ENCODE measurements at regions not wholly inside any gene's neighbourhood (a gene's known extent, or its start where the extent isn't known, plus 50 kb on each side); places are given as distances from the start of the nearest gene placed in this dataset.

GRCh38 chr5:66234241-66234640 lies 90.1 kb downstream of the SREK1 start:
- no peak overlapping the region for H3K9ac ChIP-seq (ENCODE audit: low read length)
- TF ChIP-seq EZH2 (IDR thresholded peaks at IDR 0.05; ENCODE audit: insufficient read depth, low read length): no peak
- TF ChIP-seq CTCF (IDR thresholded peaks at IDR 0.05; ENCODE audit: insufficient read depth, low read depth, low read length): no peak
- no peaks in the 10 kb centered on the region for H3K27me3 ChIP-seq (ENCODE audit: insufficient read depth, low read length)
- Mint-ChIP-seq H3K9me3 (ENCODE audit: unreplicated experiment) (no peaks in the 10 kb centered on the region), H3K27ac (ENCODE audit: unreplicated experiment) (no peak overlapping the region), H3K4me3 (ENCODE audit: unreplicated experiment) (no peak overlapping the region), H3K27me3 (ENCODE audit: low read depth, unreplicated experiment) (peaks cover 2% of the 10 kb centered on the region), H3K36me3 (ENCODE audit: low read depth, unreplicated experiment) (no peaks in the 10 kb centered on the region), H3K4me1 (ENCODE audit: low read depth, unreplicated experiment) (peaks cover 4% of the 10 kb centered on the region)
- no peak overlapping the region for H3K4me2 ChIP-seq (ENCODE audit: low read length)
- FAIRE-seq: no peak
- no peaks in the 10 kb centered on the region for H4K20me1 ChIP-seq (ENCODE audit: insufficient read depth, low read length)
- no peak overlapping the region for H3K27ac ChIP-seq (ENCODE audit: low read depth, low read length)
- H3K79me2 ChIP-seq (ENCODE audit: insufficient read depth, low read length): no peaks in the 10 kb centered on the region
- no peak overlapping the region for H2AFZ ChIP-seq (ENCODE audit: low read depth, low read length)
- H3K4me3 ChIP-seq (ENCODE audit: insufficient read depth, low read depth, low read length): no peak overlapping the region
- DNase-seq (ENCODE audit: low read depth): no peak
- no peaks in the 10 kb centered on the region for H3K36me3 ChIP-seq (ENCODE audit: insufficient read depth, low read length)
- H3K9me3 ChIP-seq (ENCODE audit: insufficient read depth, low read depth, low read length): no peaks in the 10 kb centered on the region
- no peaks in the 10 kb centered on the region for H3K4me1 ChIP-seq (ENCODE audit: insufficient read depth, low read length)

GRCh38 chr5:66238435-66238834 lies 94.3 kb downstream of the SREK1 start:
- DNase-seq (ENCODE audit: low read depth): no peak
- no peak for FAIRE-seq
- Histone ChIP-seq H3K4me1 (ENCODE audit: insufficient read depth, low read length) (peaks cover 10% of the 10 kb centered on the region), H3K79me2 (ENCODE audit: insufficient read depth, low read length) (no peaks in the 10 kb centered on the region), H2AFZ (ENCODE audit: low read depth, low read length) (no peak overlapping the region), H3K9me3 (ENCODE audit: insufficient read depth, low read depth, low read length) (no peaks in the 10 kb centered on the region), H3K27me3 (ENCODE audit: insufficient read depth, low read length) (no peaks in the 10 kb centered on the region), H3K9ac (ENCODE audit: low read length) (no peak overlapping the region), H4K20me1 (ENCODE audit: insufficient read depth, low read length) (no peaks in the 10 kb centered on the region), H3K36me3 (ENCODE audit: insufficient read depth, low read length) (no peaks in the 10 kb centered on the region), H3K4me2 (ENCODE audit: low read length) (no peak overlapping the region), H3K4me3 (ENCODE audit: insufficient read depth, low read depth, low read length) (no peak overlapping the region), H3K27ac (ENCODE audit: low read depth, low read length) (no peak overlapping the region)
- Mint-ChIP-seq H3K36me3 (ENCODE audit: low read depth, unreplicated experiment) (no peaks in the 10 kb centered on the region), H3K4me3 (ENCODE audit: unreplicated experiment) (no peak overlapping the region), H3K27ac (ENCODE audit: unreplicated experiment) (no peak overlapping the region), H3K9me3 (ENCODE audit: unreplicated experiment) (no peaks in the 10 kb centered on the region), H3K27me3 (ENCODE audit: low read depth, unreplicated experiment) (peaks cover 12% of the 10 kb centered on the region), H3K4me1 (ENCODE audit: low read depth, unreplicated experiment) (no peaks in the 10 kb centered on the region)
- TF ChIP-seq CTCF (IDR thresholded peaks at IDR 0.05; ENCODE audit: insufficient read depth, low read depth, low read length): no peak
- no peak for TF ChIP-seq EZH2 (IDR thresholded peaks at IDR 0.05; ENCODE audit: insufficient read depth, low read length)

GRCh38 chr5:66239034-66239433 lies 94.9 kb downstream of the SREK1 start:
- Mint-ChIP-seq H3K9me3 (ENCODE audit: unreplicated experiment) (no peaks in the 10 kb centered on the region), H3K27me3 (ENCODE audit: low read depth, unreplicated experiment) (peaks cover 12% of the 10 kb centered on the region), H3K36me3 (ENCODE audit: low read depth, unreplicated experiment) (no peaks in the 10 kb centered on the region), H3K4me3 (ENCODE audit: unreplicated experiment) (no peak overlapping the region), H3K27ac (ENCODE audit: unreplicated experiment) (no peak overlapping the region), H3K4me1 (ENCODE audit: low read depth, unreplicated experiment) (no peaks in the 10 kb centered on the region)
- DNase-seq (ENCODE audit: low read depth): no peak
- Histone ChIP-seq H4K20me1 (ENCODE audit: insufficient read depth, low read length) (no peaks in the 10 kb centered on the region), H3K27ac (ENCODE audit: low read depth, low read length) (no peak overlapping the region), H3K4me2 (ENCODE audit: low read length) (no peak overlapping the region), H3K4me1 (ENCODE audit: insufficient read depth, low read length) (peaks cover 10% of the 10 kb centered on the region), H3K27me3 (ENCODE audit: insufficient read depth, low read length) (no peaks in the 10 kb centered on the region), H3K9me3 (ENCODE audit: insufficient read depth, low read depth, low read length) (no peaks in the 10 kb centered on the region), H3K9ac (ENCODE audit: low read length) (no peak overlapping the region), H2AFZ (ENCODE audit: low read depth, low read length) (no peak overlapping the region), H3K36me3 (ENCODE audit: insufficient read depth, low read length) (no peaks in the 10 kb centered on the region), H3K79me2 (ENCODE audit: insufficient read depth, low read length) (no peaks in the 10 kb centered on the region), H3K4me3 (ENCODE audit: insufficient read depth, low read depth, low read length) (no peak overlapping the region)
- TF ChIP-seq EZH2 (IDR thresholded peaks at IDR 0.05; ENCODE audit: insufficient read depth, low read length) (no peak), CTCF (IDR thresholded peaks at IDR 0.05; ENCODE audit: insufficient read depth, low read depth, low read length) (peak; percentile 22)
- FAIRE-seq: no peak

Data from astrocyte (in vitro differentiated cells and primary cell).